ENCODE measurements at regions not wholly inside any gene's neighbourhood (a gene's known extent, or its start where the extent isn't known, plus 50 kb on each side); places are given as distances from the start of the nearest gene placed in this dataset.

DNA sequence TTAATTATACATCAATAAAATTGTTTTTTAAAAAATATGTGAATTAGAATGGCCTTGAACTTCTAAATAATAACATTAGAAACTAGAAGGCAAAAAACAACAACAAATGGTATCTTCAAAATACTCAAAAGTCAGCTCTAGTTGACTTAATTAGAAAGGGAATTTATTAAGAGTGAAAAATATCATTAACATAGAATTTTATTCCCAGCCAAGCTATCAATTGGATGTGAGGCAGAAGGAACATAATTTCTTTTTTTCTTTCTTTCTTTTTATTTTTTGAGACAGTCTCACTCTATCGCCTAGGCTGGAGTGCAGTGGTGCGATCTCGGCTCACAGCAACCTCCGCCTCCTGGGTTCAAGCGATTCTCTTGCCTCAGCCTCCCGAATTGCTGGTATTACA lies 51.2 kb upstream of the CAPZB start:
- no peak for TF ChIP-seq GRHL2 (CRISPR knock-in tag; IDR thresholded peaks at IDR 0.05; ENCODE audit: insufficient replicate concordance, severe bottlenecking)
- TF ChIP-seq, protein P1, sequence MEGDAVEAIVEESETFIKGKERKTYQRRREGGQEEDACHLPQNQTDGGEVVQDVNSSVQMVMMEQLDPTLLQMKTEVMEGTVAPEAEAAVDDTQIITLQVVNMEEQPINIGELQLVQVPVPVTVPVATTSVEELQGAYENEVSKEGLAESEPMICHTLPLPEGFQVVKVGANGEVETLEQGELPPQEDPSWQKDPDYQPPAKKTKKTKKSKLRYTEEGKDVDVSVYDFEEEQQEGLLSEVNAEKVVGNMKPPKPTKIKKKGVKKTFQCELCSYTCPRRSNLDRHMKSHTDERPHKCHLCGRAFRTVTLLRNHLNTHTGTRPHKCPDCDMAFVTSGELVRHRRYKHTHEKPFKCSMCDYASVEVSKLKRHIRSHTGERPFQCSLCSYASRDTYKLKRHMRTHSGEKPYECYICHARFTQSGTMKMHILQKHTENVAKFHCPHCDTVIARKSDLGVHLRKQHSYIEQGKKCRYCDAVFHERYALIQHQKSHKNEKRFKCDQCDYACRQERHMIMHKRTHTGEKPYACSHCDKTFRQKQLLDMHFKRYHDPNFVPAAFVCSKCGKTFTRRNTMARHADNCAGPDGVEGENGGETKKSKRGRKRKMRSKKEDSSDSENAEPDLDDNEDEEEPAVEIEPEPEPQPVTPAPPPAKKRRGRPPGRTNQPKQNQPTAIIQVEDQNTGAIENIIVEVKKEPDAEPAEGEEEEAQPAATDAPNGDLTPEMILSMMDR (IDR thresholded peaks at IDR 0.05) = no peak
